ENCODE measurements at regions not wholly inside any gene's neighbourhood (a gene's known extent, or its start where the extent isn't known, plus 50 kb on each side); places are given as distances from the start of the nearest gene placed in this dataset.

GRCh38 chr2:121866789-121867188 lies 111.3 kb downstream of the TSN start:
- in situ Hi-C loops (cut with HindIII; ENCODE audit: low sequenced_read_pairs): no loop called here
- DNase-seq (ENCODE audit: low read depth, low spot score): no peak
- no peak overlapping the region for H3K4me3 ChIP-seq (ENCODE audit: low read depth, low read length)
- no peak for TF ChIP-seq CTCF (IDR thresholded peaks at IDR 0.05; ENCODE audit: low read depth, low read length)

GRCh38 chr2:121868652-121869051 lies 113.2 kb downstream of the TSN start:
- in situ Hi-C loops (cut with HindIII; ENCODE audit: low sequenced_read_pairs): no loop called here
- H3K4me3 ChIP-seq (ENCODE audit: low read depth, low read length): no peak overlapping the region
- DNase-seq (ENCODE audit: low read depth, low spot score): no peak
- TF ChIP-seq CTCF (IDR thresholded peaks at IDR 0.05; ENCODE audit: low read depth, low read length): no peak

GRCh38 chr2:121869363-121869762 lies 113.9 kb downstream of the TSN start:
- no peak overlapping the region for H3K4me3 ChIP-seq (ENCODE audit: low read depth, low read length)
- TF ChIP-seq CTCF (IDR thresholded peaks at IDR 0.05; ENCODE audit: low read depth, low read length): no peak
- in situ Hi-C loops (cut with HindIII; ENCODE audit: low sequenced_read_pairs): no loop called here
- no peak for DNase-seq (ENCODE audit: low read depth, low spot score)

- no peak for DNase-seq (ENCODE audit: low read depth, low spot score)
- TF ChIP-seq CTCF (IDR thresholded peaks at IDR 0.05; ENCODE audit: low read depth, low read length): no peak
- H3K4me3 ChIP-seq (ENCODE audit: low read depth, low read length): no peak overlapping the region
- in situ Hi-C loops (cut with HindIII; ENCODE audit: low sequenced_read_pairs): no loop called here
Observed at GRCh38 chr2:121869873-121870272, 114.4 kb downstream of the TSN start.

GRCh38 chr2:121872651-121873050 lies 117.2 kb downstream of the TSN start:
- DNase-seq (ENCODE audit: low read depth, low spot score): no peak
- TF ChIP-seq CTCF (IDR thresholded peaks at IDR 0.05; ENCODE audit: low read depth, low read length): no peak
- in situ Hi-C loops (cut with HindIII; ENCODE audit: low sequenced_read_pairs): no loop called here

GRCh38 chr2:121873864-121874263 lies 118.4 kb downstream of the TSN start:
- DNase-seq (ENCODE audit: low read depth, low spot score): no peak
- in situ Hi-C loops (cut with HindIII; ENCODE audit: low sequenced_read_pairs): no loop called here

More at GRCh38 chr2:121872651-121873050, 117.2 kb downstream of the TSN start:
- H3K4me3 ChIP-seq (ENCODE audit: low read depth, low read length): no peak overlapping the region

More at GRCh38 chr2:121873864-121874263, 118.4 kb downstream of the TSN start:
- H3K4me3 ChIP-seq (ENCODE audit: low read depth, low read length): no peak overlapping the region
- no peak for TF ChIP-seq CTCF (IDR thresholded peaks at IDR 0.05; ENCODE audit: low read depth, low read length)

All from astrocyte of the spinal cord (primary cell).